Cardiac muscle cell (in vitro differentiated cells and primary cell): ENCODE measurements at regions not wholly inside any gene's neighbourhood (a gene's known extent, or its start where the extent isn't known, plus 50 kb on each side); places are given as distances from the start of the nearest gene placed in this dataset.

Experiments used
- DNase-seq, 2 donors: peaks; one replicate each; pipeline versions ENCODE4 v3.0.0 to v3.0.0-alpha.2; 2010 to 2017; ENCODE audit warnings: low read depth in 1 of 2, low spot score in 1 of 2
- H3K27ac ChIP-seq: fragments of 200-600 bp; sonication (generic); 2 replicates; pipeline ENCODE4 v1.5.1; 2016
- H3K27me3 ChIP-seq: fragments of 200-600 bp; sonication (generic); 2 replicates; pipeline ENCODE4 v1.6.0; 2016; ENCODE audit warnings: control low read depth
- H3K36me3 ChIP-seq: fragments of 200-600 bp; sonication (generic); 2 replicates; pipeline ENCODE4 v1.5.1; 2016; ENCODE audit warnings: control low read depth
- H3K4me1 ChIP-seq: fragments of 200-600 bp; sonication (generic); 2 replicates; pipeline ENCODE4 v1.8.1; 2017; ENCODE audit warnings: low read depth, mild to moderate bottlenecking, mixed run types
- H3K4me3 ChIP-seq: fragments of 200-600 bp; sonication (generic); 2 replicates; pipeline ENCODE4 v1.5.1; 2016; ENCODE audit warnings: mild to moderate bottlenecking
- H3K9me3 ChIP-seq: fragments of 200-600 bp; sonication (generic); 2 replicates; pipeline ENCODE4 v1.5.1; 2017; ENCODE audit warnings: low read depth, mild to moderate bottlenecking, control low read depth
- CTCF ChIP-seq: IDR thresholded peaks from 2 replicates; pipeline ENCODE4 v1.5.1; 2012; ENCODE audit warnings: low read depth, mild to moderate bottlenecking, low read length

GRCh38 chr22:44389926-44390612, 77.3 kb upstream of the SHISAL1 start:
- no peak for TF ChIP-seq CTCF
- no peaks in the 10 kb centered on the region for H3K36me3 ChIP-seq
- no peaks in the 10 kb centered on the region for H3K9me3 ChIP-seq

GRCh38 chr22:44389181-44389580, 76.4 kb upstream of the SHISAL1 start:
- no peaks in the 10 kb centered on the region for H3K4me1 ChIP-seq
- no peaks in the 10 kb centered on the region for H3K27me3 ChIP-seq
- no peak overlapping the region for H3K4me3 ChIP-seq
- no peak for DNase-seq
- H3K36me3 ChIP-seq, result no peaks in the 10 kb centered on the region
- no peaks in the 10 kb centered on the region for H3K9me3 ChIP-seq
- H3K27ac ChIP-seq, result no peak overlapping the region
- no peak for TF ChIP-seq CTCF

More at GRCh38 chr22:44389926-44390612, 77.3 kb upstream of the SHISAL1 start:
- Histone ChIP-seq H3K4me1 (no peaks in the 10 kb centered on the region), H3K4me3 (no peak overlapping the region), H3K27ac (no peak overlapping the region), H3K27me3 (no peaks in the 10 kb centered on the region)
- DNase-seq, result no peak

GRCh38 chr22:44387486-44387885, 74.7 kb upstream of the SHISAL1 start:
- Histone ChIP-seq H3K36me3 (no peaks in the 10 kb centered on the region), H3K4me3 (no peak overlapping the region), H3K9me3 (no peaks in the 10 kb centered on the region), H3K27ac (no peak overlapping the region), H3K4me1 (no peaks in the 10 kb centered on the region), H3K27me3 (no peaks in the 10 kb centered on the region)
- no peak for TF ChIP-seq CTCF
- DNase-seq, result no peak

GRCh38 chr22:44386386-44387035, 73.8 kb upstream of the SHISAL1 start:
- no peak overlapping the region for H3K27ac ChIP-seq
- no peaks in the 10 kb centered on the region for H3K36me3 ChIP-seq
- H3K27me3 ChIP-seq, result no peaks in the 10 kb centered on the region
- no peak overlapping the region for H3K4me3 ChIP-seq
- TF ChIP-seq CTCF, result no peak
- H3K4me1 ChIP-seq, result no peaks in the 10 kb centered on the region
- no peak for DNase-seq
- no peaks in the 10 kb centered on the region for H3K9me3 ChIP-seq

GRCh38 chr22:44385781-44386180, 73.0 kb upstream of the SHISAL1 start:
- TF ChIP-seq CTCF, result no peak
- DNase-seq, result no peak
- H3K36me3 ChIP-seq, result no peaks in the 10 kb centered on the region
- H3K4me1 ChIP-seq, result no peaks in the 10 kb centered on the region
- no peak overlapping the region for H3K4me3 ChIP-seq
- H3K27me3 ChIP-seq, result no peaks in the 10 kb centered on the region
- H3K9me3 ChIP-seq, result no peaks in the 10 kb centered on the region
- no peak overlapping the region for H3K27ac ChIP-seq
